GM19395 (cell line): ENCODE measurements at regions not wholly inside any gene's neighbourhood (a gene's known extent, or its start where the extent isn't known, plus 50 kb on each side); places are given as distances from the start of the nearest gene placed in this dataset.

Experiments
- ATAC-seq: cut with Tn5 transposase; IDR thresholded peaks from one replicate; pipeline ENCODE4 v1.9.1; 2021; ENCODE audit warnings: mild to moderate bottlenecking, moderate library complexity; ENCODE audit not compliant: unreplicated experiment

DNA sequence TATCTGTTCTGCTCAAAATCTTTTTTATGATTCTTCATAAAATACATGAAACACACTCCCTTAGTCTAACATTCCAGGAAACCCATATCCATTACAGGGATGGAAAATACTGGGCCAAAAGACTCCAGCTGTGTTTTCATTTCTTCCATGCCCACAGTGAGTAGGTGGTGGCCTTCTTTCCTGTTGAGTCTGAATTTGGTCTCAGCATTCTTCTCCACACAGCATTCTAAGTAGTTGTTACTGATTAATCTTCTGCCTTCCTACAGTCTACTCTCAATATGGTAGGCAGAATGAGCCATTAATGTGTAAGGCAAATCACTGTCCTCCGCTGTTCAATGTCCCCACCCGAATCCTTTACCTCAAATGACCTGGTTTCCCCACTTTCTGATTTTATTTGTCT lies 370.6 kb upstream of the RPS6KA3 start:
- ATAC-seq: no peak

DNA sequence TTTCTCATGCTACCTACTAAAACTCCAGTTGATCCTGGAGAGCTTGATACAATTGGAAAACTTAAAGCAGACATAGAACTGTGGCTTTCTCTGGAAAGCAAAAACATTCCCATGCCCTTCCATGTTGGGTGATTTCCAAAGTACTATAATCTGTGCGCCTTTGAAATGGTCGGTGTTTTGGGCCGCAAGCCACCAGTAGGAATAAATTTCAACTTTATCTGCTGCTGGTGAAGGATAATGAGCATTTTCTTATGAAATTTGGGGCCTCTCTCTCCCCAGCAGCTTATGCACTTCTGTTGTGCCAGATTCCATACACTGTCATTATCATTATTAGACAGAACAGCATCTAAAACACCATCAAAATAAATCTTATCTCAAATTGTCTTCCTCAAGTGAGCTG lies 366.7 kb upstream of the RPS6KA3 start:
- no peak for ATAC-seq

GRCh38 chrX:20623448-20623847 lies 356.7 kb upstream of the RPS6KA3 start:
- no peak for ATAC-seq

GRCh38 chrX:20620306-20620705 lies 353.6 kb upstream of the RPS6KA3 start:
- no peak for ATAC-seq

DNA sequence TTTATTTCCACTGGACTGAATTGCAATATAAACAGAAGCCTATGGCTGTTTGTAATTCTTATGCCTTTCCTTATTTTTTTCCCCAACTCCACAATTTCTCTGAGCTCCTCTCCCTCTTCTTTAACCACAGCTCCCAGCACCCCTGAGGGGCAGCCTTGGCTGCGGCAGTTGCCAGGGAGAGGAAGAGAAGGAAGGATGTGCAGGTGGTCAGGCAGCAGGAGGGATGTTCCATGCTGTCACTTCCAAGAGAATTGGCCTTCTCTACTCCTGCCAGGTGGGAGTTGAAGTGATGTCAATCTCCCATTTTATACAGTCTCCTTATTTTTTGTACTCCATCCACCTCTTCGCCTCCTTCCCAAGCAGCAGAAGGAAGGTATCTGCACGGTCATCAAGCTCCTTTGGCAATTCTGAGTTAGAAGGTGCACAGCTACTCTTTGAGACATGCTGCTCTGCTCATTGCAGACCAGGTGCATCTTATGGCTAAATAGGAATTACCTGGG lies 343.3 kb upstream of the RPS6KA3 start:
- ATAC-seq: no peak

DNA sequence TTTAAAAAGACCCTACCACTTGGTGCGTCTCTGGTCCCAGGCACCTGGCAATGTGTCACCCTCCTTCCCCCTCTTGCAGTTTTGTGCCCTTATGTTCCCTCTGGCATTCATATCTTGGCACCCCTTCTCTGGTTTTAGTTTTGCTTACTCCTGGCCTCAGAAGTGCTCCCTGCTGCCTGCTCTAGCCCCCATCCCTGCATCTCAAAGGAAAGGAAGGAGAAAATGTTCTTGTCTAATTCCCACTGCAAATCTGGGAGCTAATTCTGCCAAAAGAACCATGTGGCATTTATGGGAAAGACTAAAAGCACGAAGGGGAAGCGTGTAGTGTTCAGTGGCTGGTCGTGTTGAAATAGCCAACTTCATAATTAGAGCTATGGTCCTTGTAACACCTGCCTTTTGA lies 340.1 kb upstream of the RPS6KA3 start:
- ATAC-seq: no peak

GRCh38 chrX:20596856-20597255 lies 330.1 kb upstream of the RPS6KA3 start:
- ATAC-seq: no peak

DNA sequence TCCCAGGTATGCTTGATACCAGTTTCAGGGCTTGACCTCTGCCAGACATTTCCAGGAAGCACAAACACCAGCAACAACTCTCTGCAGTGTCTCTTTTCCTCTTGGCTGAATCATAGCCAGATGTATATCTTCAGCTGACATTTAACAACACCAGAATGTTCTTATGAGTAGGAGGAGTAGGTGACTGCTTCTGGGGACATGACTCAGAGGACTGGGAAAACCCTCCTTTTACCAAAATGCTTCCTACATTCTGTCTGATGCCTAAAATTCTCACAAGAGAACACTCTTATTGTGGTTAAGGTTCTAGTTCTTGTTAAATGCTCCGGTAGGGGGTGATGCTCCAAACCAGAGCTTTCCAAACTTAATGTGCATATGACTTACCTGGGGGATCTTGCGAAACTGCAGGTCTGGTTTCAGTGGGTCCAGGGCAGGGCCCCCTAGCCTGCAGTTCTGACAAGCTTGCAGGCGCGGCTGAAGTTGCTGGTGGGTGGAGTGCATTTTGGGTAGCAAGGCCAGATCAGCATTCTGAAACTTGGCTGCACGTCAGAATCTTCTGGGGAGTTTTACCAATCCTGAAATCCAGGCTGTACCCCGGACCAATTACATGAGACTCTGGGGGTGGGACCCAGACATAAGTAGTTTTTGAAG lies 329.3 kb upstream of the RPS6KA3 start:
- no peak for ATAC-seq

DNA sequence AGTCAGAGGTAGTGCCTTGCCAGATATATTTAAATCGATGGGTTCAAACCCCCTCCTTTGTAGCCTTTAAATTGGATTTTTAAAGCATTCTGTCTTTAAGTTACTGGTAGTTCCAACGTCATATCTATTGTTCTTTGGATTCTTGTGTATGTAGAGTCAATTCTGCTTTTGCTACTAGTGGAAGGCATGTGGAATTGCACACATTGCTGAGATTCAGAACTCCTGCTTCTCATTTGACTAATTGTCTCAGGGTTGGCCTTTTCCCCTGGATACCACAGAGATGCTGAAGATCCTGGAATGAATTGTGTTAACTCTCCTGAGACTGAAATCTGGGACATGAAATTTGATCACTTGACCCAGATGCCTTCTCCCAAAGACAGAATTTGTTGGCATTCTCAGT lies 328.3 kb upstream of the RPS6KA3 start:
- no peak for ATAC-seq

DNA sequence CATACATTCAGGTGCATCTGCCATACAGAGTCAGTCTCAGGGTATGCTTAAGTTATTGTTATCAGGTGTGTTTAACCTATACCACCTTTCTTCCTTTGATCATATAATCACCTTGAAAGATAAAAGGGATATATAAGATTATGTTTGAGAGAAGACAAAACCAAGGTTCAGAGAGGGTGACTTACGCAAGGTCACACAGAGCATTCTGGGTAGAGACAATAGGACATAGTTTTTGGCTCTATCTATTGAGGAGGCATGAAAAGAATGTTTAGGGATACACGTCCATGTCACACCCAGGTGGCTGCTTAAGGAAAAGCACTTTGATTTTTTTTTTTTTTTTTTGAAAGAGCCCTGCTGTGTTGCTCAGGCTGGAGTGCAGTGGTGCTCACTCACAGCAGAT lies 327.1 kb upstream of the RPS6KA3 start:
- ATAC-seq: no peak

- ATAC-seq: no peak
Observed at GRCh38 chrX:20593402-20593801, 326.7 kb upstream of the RPS6KA3 start.

DNA sequence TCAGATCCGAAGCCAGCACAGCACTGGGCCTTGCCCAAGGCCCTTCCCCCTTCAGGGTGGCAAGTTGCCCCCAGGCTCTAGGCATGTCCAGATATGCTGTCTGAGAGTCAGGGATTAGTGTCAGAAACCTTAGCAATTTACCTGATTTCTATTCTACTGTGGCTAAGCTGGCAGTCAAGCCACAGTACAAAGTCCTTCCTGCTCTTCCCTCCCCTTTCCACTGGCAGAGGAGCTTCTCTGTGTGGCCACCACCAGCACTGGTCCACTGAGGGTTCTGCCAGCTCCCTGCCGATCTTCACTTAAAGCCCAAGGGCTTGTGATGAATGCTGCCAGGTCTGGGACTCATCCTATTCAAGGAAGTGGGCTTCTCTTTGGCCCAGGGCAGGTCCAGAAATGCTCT lies 324.5 kb upstream of the RPS6KA3 start:
- ATAC-seq: no peak

DNA sequence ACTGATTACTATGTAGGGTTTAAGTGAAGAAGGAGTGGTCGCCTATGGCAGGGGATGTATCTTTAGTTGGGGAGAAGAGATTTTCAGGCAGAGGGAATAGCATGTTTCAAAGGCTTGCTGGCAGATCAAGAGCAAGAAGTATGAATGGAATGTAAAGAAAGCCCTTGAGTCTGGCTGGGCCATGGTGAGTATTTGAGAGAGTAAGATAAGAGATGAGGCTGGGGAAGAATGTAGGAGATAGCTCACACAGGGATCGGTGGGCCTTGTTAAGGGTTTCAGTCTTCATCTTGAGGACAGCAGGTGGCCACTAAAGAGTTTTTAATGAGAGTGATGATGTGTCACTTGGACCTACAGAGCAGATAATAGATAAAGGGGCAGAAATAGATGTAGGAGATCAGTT lies 319.1 kb upstream of the RPS6KA3 start:
- ATAC-seq: no peak

GRCh38 chrX:20571611-20572010 lies 304.9 kb upstream of the RPS6KA3 start:
- ATAC-seq: no peak

- ATAC-seq: peak; percentile 69
Observed at GRCh38 chrX:20567108-20567507, 300.4 kb upstream of the RPS6KA3 start.

GRCh38 chrX:20547611-20548051 lies 280.9 kb upstream of the RPS6KA3 start:
- peak; percentile 63 for ATAC-seq

- ATAC-seq: no peak
Observed at GRCh38 chrX:20545538-20545937, 278.8 kb upstream of the RPS6KA3 start.

DNA sequence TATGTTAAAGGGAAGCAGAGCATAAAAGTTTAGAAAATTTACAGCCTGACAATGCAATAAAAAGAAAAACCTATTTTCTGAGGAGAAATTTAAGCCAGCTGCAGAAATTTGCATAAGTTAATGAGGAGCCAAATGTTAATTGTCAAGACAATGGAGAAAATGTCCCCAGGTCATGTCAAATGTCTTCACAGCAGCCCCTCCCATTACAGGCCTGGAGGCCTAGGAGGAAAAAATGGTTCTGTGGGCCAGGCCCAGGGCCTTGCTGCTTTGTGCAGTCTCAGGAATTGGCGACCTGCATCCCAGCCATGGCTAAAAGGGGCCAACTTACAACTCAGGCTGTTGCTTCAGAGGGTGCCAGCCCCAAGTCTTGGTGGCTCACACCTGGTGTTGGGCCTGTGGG lies 275.4 kb upstream of the RPS6KA3 start:
- ATAC-seq: no peak

- no peak for ATAC-seq
Observed at GRCh38 chrX:20538974-20539373, 272.3 kb upstream of the RPS6KA3 start.

DNA sequence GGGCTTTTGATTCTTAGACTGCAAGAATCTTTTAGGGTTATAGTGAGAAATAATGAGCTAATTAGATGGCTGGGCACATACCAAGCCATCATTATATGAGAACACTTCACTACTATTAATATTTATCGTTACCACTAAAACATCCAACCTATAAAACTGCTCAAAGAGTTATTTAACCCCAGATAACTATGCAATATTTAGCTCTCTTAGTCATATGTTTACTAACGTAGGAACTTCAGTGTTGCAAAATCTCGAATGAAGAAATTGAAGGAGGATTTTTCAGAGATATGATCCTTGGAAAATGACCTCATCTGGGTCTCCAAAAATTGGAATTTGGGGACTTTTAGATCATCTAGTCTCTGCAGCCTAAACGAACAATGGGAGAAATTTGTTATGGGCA lies 265.0 kb upstream of the RPS6KA3 start:
- ATAC-seq: no peak

GRCh38 chrX:20530406-20530921 lies 263.8 kb upstream of the RPS6KA3 start:
- peak; percentile 73 for ATAC-seq

- no peak for ATAC-seq
Observed at GRCh38 chrX:20529711-20530110, 263.0 kb upstream of the RPS6KA3 start.

DNA sequence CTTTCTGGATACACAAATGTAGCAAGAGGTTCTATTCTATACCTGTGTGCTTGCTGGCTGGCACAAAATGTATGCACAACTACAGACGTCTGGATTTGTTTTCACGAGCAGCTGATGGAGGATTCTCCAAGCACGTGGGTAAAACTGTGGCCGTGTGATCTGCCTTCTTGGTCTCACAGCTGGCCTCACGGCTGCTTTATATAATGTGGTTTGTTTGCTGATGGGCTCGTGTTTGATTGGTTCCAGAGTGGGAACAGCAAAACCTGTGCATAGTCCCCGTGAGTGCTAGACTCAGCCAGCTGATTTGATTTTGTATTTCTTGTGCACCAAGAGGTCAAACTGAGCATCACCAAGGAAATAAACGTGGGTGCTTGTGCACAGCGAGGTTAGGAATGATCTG lies 262.6 kb upstream of the RPS6KA3 start:
- ATAC-seq: no peak
